GM18505 (cell line): ENCODE measurements at regions not wholly inside any gene's neighbourhood (a gene's known extent, or its start where the extent isn't known, plus 50 kb on each side); places are given as distances from the start of the nearest gene placed in this dataset.

Experiments used
- ATAC-seq: cut with Tn5 transposase; IDR thresholded peaks from one replicate; pipeline ENCODE4 v1.9.1; 2021; ENCODE audit not compliant: unreplicated experiment
- POLR2A ChIP-seq: IDR thresholded peaks from 4 replicates; pipeline ENCODE4 v1.6.1; 2011; ENCODE audit warnings: borderline replicate concordance; ENCODE audit not compliant: insufficient read depth, insufficient read length; ENCODE audit errors: extremely low read depth

- ATAC-seq, result no peak
- TF ChIP-seq POLR2A, result no peak
These were observed 1038.2 kb downstream of the MCTP2 start for GRCh38 chr15:95269242-95270183.

DNA sequence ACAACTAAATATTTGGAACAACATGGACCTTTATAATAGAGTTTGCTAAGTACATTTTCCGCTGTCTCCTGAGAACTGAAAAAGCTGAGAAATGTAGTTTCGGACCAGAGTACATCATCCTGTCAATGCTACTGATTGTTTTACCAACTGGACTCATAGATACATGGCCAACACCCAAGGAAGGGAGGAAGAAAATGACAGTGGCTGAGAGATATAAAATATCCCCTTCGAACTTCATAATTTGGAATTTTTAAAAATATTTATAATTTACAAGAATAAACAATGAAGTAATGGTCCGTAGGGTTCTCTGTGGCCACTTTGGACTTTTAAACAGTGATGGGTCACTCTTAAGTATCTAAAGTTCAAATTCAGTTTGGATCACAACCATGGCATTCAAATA lies 1042.7 kb downstream of the MCTP2 start:
- TF ChIP-seq POLR2A, result no peak
- ATAC-seq, result no peak

DNA sequence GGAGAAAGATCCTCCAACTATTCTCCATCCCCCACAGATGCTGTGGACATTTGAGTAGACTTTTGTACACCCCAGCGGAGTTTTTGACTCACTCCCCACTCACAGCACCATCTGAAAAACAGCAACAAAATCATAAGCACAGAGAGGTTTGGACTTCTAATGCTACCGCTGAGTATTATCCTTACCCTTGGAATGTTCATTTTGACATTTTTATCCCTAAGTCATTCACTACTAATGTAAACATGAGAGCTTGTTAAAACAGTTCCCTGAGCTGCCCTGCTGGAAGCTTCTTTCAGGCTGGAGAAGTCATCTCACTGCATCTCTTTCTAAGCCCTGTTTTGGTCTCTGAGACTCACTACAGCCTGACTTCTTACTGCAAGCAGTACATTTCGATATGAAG lies 1045.9 kb downstream of the MCTP2 start:
- no peak for ATAC-seq
- TF ChIP-seq POLR2A, result no peak

DNA sequence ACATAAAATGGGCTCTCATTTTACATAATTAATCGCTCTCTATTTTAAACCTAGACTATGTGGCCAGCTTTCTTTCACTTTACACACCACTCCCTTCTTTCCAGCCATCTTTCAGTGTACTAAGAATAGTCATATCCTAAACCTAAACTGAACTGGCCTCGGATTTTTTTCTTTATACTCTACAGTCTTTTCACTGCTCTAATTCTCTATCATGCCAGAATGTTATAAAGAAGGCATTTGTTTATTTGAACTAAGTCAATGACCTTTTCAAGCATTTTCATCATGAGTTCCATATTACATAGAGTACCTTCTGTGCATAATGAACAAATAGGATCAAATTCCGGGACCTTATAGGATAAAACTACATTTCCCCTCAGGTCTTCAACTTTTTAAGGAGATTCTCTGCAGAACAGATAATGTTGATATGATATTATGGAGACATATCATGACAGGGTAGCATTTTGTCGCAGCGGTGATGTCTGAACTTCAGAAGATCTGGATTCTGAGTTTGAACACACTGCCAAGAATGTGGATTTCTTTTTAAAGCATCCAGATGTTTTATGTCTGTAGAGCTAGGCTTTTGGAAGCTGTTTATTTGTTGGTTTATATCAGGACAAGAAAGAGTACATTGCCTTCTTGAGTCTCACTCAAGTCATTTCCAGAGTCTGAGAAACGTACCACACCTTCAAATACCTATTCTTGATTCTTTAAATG lies 1047.3 kb downstream of the MCTP2 start:
- no peak for TF ChIP-seq POLR2A
- no peak for ATAC-seq

DNA sequence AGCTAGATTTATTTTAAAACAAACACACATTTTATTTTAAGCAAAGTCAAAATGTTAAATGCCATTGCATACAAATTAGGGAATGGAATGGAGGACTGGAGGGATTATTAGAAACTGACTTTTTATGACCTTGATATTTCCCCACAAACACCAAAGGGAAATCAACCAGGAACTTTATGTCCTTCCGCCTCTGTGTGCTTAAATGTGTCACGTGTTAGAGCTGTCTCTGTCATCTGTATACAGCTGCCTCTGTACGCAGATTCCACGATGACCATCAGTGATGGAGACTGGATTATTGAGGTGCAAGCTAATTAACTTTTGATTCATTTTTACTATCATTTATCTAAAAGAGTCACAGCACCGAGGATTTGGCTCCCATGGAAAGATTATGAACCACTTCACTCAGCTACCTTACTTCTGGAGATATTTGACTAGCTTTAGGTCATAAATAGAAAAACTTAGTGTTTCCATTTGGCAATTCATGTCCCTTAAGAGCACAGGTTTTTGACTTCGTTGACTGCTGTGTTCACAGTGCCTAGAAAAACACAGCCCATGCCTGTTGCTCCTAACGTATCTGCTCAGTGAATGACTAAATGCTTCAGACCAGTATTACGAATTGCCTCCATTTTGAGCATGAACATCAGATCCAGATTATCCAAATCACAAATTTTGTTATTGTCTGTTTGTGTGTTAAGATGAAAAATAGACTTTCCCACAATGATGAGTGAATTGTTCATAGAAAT lies 1048.1 kb downstream of the MCTP2 start:
- ATAC-seq, result no peak
- no peak for TF ChIP-seq POLR2A

- no peak for ATAC-seq
- no peak for TF ChIP-seq POLR2A
These were observed 1049.3 kb downstream of the MCTP2 start for GRCh38 chr15:95280711-95281110.

GRCh38 chr15:95281470-95281869 lies 1049.0 kb upstream of the NR2F2 start:
- TF ChIP-seq POLR2A, result no peak
- ATAC-seq, result no peak

DNA sequence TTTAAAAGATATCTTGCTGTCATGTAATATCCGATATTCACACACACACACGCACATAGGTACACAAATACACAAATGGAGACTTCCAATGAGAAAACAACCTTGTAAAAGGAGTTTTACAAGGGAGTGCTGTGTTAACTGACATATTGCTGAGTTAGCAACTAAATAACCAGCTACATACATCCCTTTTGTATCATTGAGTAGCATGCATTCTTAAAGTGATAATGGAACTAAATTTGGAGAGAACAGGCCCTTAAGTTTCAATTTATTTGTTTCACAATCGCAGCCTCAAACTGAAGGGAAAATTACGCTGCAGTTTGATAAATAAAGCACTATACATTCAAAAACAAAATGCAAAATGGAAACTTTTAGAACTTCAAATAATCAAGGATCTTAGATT lies 1046.0 kb upstream of the NR2F2 start:
- ATAC-seq, result no peak

GRCh38 chr15:95284933-95285421 lies 1045.5 kb upstream of the NR2F2 start:
- ATAC-seq, result no peak
- TF ChIP-seq POLR2A, result no peak

More for the DNA sequence above, 1046.0 kb upstream of the NR2F2 start:
- no peak for TF ChIP-seq POLR2A

DNA sequence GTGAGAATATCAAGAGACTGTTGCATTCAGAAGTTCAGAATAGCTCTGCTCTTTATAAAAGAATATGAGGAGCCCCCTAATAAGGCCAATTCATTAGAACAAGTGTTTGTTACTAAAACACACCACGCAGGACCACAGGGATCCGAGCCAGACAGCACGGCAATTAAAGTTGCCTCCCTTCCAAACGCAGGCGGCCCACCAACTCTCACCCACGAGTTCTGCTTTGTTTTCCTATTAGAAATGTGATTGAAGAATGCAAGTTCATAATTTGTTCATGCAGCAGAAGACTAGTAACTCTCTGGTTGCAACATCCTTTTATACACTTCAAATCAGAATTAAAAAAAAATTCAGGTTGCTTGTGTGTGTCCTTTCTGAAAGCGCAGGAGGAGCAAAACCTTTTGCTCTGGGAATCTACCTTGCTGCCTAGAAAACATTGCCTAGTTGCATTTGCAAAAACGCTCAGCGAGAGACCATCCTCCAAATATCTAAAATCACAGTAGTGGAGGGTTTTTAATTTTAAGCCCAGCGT lies 1044.1 kb upstream of the NR2F2 start:
- ATAC-seq, result no peak
- TF ChIP-seq POLR2A, result no peak

DNA sequence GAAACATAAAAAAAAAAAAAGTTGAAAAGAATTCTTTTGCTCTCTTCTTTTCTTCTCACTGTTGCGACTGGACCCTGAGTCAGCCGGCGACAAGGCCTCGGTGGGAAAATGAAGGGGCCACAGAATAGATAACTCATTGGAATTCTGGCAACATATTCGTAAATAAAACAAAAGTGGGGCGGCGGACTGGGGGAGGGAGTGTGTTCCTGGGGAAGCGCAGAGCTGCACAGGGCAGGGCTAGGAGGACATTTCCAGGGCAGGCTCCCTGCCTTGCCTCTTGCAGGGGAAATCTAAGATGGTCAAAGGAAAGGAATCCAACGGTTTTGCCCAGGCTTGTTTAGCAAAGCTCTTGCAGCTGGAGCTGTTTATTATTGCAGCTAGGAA lies 1042.8 kb upstream of the NR2F2 start:
- no peak for ATAC-seq

GRCh38 chr15:95288626-95289025 lies 1041.9 kb upstream of the NR2F2 start:
- no peak for TF ChIP-seq POLR2A
- ATAC-seq, result no peak

More for the DNA sequence above, 1042.8 kb upstream of the NR2F2 start:
- TF ChIP-seq POLR2A, result no peak

DNA sequence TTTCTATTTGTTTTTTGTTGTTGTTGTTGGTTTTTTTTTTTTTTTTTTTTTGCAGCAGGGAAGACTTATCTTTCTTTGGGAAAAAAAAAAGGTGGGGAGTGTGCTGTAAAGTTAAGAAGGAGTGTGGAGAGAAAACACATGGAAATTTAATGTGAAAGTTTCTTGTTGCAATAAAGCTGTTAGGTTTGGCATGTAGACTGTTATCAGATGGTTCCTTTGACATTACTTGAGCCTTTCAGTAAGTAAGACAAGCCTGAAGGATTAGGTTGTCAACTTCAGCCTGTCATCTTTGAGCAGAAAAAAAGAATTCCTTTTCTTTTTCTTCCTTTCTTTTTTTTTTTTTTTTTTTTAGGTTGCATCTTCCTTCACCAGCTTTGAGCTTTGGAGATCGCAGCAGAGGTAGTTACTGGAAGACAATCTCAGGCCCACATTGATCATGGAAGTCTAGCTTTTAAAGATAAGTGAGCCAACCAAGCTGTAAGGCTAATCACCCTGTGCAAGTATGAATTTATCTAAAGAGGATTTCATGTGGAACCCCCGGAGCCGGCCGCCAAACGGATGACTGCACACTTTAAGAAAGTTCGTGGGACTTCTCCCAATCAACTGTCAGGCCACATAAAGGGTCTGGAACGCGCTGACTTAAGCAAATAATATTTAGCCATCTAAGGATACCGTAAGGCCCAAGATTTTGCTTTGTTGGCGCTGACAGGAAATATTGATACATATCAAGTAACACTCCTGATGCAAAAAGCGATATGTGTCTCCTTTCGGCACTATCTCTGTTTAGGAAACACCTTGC lies 1040.1 kb upstream of the NR2F2 start:
- no peak for TF ChIP-seq POLR2A
- no peak for ATAC-seq

DNA sequence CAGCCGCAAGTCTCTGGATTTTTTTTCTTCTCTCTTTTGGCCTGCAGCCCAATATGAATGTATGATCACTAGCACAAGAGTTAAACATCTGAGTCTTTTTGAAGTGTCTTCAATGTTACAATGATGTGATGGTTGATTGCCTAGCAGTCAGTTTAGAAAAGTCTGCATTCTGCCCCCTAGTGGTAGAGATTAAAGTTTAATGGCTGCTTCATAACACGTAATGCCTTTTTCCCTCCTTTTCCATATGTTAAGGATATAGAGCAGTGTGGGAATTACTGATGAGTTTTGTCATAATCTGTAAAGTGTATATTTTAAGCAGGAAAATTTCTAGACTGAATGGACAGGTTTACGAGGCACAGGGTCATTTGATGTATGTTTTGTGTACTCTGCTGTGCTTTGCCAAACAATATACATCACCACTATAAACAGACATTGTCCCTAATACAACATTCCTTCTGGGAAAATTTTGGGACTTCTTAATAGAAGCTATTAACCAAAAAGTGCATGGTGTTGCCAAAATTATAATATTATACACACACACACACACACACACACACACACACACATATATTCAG lies 1038.5 kb upstream of the NR2F2 start:
- TF ChIP-seq POLR2A, result no peak

More for the DNA sequence above, 1038.5 kb upstream of the NR2F2 start:
- peak; percentile 53 for ATAC-seq
